ENCODE measurements at regions not wholly inside any gene's neighbourhood (a gene's known extent, or its start where the extent isn't known, plus 50 kb on each side); places are given as distances from the start of the nearest gene placed in this dataset.

- Histone ChIP-seq H3K9me3 (no peaks in the 10 kb centered on the region), H3K27me3 (no peaks in the 10 kb centered on the region), H3K4me1 (no peaks in the 10 kb centered on the region), H3K36me3 (no peaks in the 10 kb centered on the region), H3K4me3 (no peak overlapping the region), H3K27ac (no peak overlapping the region)
- TF ChIP-seq CTCF (IDR thresholded peaks at IDR 0.05) = no peak
- no peak for DNase-seq
- intact Hi-C loops (cut with DNase I; ENCODE audit: low total_unique reads) = no loop called here
Measured at GRCh38 chr2:18132697-18133096, 254.2 kb downstream of the KCNS3 start.

GRCh38 chr2:18131761-18132160, 253.3 kb downstream of the KCNS3 start:
- no peaks in the 10 kb centered on the region for H3K27me3 ChIP-seq
- TF ChIP-seq CTCF (IDR thresholded peaks at IDR 0.05) = no peak
- no peak overlapping the region for H3K4me3 ChIP-seq
- no peak for DNase-seq
- no peak overlapping the region for H3K27ac ChIP-seq
- no peaks in the 10 kb centered on the region for H3K36me3 ChIP-seq
- intact Hi-C loops (cut with DNase I; ENCODE audit: low total_unique reads) = no loop called here
- no peaks in the 10 kb centered on the region for H3K4me1 ChIP-seq
- no peaks in the 10 kb centered on the region for H3K9me3 ChIP-seq

GRCh38 chr2:18129348-18129747, 250.9 kb downstream of the KCNS3 start:
- TF ChIP-seq CTCF (IDR thresholded peaks at IDR 0.05) = no peak
- no peaks in the 10 kb centered on the region for H3K36me3 ChIP-seq
- no peaks in the 10 kb centered on the region for H3K4me1 ChIP-seq
- no peak overlapping the region for H3K27ac ChIP-seq
- DNase-seq = no peak
- no peaks in the 10 kb centered on the region for H3K27me3 ChIP-seq
- intact Hi-C loops (cut with DNase I; ENCODE audit: low total_unique reads) = no loop called here
- H3K9me3 ChIP-seq = no peaks in the 10 kb centered on the region
- no peak overlapping the region for H3K4me3 ChIP-seq

- H3K36me3 ChIP-seq = no peaks in the 10 kb centered on the region
- H3K4me1 ChIP-seq = peaks cover 0 to 8% (median 0%) of the 10 kb centered on the region in 4 donors
- no peak overlapping the region for H3K27ac ChIP-seq
- H3K9me3 ChIP-seq = no peaks in the 10 kb centered on the region
- intact Hi-C loops (cut with DNase I; ENCODE audit: low total_unique reads) = no loop called here
- H3K27me3 ChIP-seq = no peaks in the 10 kb centered on the region
- H3K4me3 ChIP-seq = no peak overlapping the region
- no peak for TF ChIP-seq CTCF (IDR thresholded peaks at IDR 0.05)
- DNase-seq = no peak
Measured at GRCh38 chr2:18125303-18125702, 246.8 kb downstream of the KCNS3 start.

- H3K27me3 ChIP-seq = no peaks in the 10 kb centered on the region
- intact Hi-C loops (cut with DNase I; ENCODE audit: low total_unique reads) = no loop called here
- no peak overlapping the region for H3K4me3 ChIP-seq
- DNase-seq = no peak
- H3K36me3 ChIP-seq = no peaks in the 10 kb centered on the region
- no peak overlapping the region for H3K27ac ChIP-seq
- no peak for TF ChIP-seq CTCF (IDR thresholded peaks at IDR 0.05)
- no peaks in the 10 kb centered on the region for H3K9me3 ChIP-seq
- peaks cover 0 to 16% (median under 1%) of the 10 kb centered on the region in 4 donors for H3K4me1 ChIP-seq
Measured at GRCh38 chr2:18124116-18124835, 245.8 kb downstream of the KCNS3 start.
